ENCODE measurements at regions not wholly inside any gene's neighbourhood (a gene's known extent, or its start where the extent isn't known, plus 50 kb on each side); places are given as distances from the start of the nearest gene placed in this dataset.
A peak's percentile ranks its signal among the peaks of the same experiment; 100 is the strongest.

DNA sequence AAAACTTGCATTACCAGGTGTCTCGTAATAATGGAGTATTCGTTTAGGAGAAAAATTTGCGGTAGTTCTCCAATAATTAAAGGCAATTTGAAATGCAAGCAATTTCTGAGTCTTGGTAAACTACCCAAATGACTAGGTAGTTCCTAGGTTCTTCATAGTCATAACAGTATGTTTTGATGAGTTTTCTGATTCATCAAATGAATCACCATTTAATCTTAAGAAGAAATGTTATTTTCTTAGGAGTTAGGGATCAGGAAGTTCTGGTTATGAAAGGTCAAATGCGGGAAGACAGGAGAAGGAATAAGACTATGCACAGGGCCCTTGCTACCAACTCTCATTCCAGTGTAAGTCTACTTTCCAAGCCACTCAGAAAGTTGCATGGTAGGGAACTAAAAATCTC lies 221.5 kb upstream of the SOX9 start:
- Mint-ChIP-seq H3K4me1 (no peaks in the 10 kb centered on the region), H3K27me3 (no peaks in the 10 kb centered on the region), H3K36me3 (no peaks in the 10 kb centered on the region), H3K9me3 (peaks cover 0 to 13% (median 6%) of the 10 kb centered on the region in 7 donors), H3K4me3 (peak overlapping the region in 1 of 4 donors; percentile 38), H3K27ac (no peak overlapping the region)
- Histone ChIP-seq H3K27ac (ENCODE audit: insufficient read depth, low read length, poor library complexity, severe bottlenecking) (no peak overlapping the region), H3K27me3 (ENCODE audit: control insufficient read depth, insufficient read depth, low read length) (no peaks in the 10 kb centered on the region), H3K9me3 (ENCODE audit: control insufficient read depth in 2 of 2, low read length in 2 of 2) (no peaks in the 10 kb centered on the region), H3K36me3 (ENCODE audit: control insufficient read depth, insufficient read depth, low read length) (no peaks in the 10 kb centered on the region), H3K4me1 (ENCODE audit: control insufficient read depth, insufficient read depth, low read length, poor library complexity, severe bottlenecking) (no peaks in the 10 kb centered on the region), H3K4me3 (ENCODE audit: low read depth, low read length) (no peak overlapping the region)
- no peak for ATAC-seq (ENCODE audit: low read depth in 2 of 2)
- DNase-seq, result no peak

DNA sequence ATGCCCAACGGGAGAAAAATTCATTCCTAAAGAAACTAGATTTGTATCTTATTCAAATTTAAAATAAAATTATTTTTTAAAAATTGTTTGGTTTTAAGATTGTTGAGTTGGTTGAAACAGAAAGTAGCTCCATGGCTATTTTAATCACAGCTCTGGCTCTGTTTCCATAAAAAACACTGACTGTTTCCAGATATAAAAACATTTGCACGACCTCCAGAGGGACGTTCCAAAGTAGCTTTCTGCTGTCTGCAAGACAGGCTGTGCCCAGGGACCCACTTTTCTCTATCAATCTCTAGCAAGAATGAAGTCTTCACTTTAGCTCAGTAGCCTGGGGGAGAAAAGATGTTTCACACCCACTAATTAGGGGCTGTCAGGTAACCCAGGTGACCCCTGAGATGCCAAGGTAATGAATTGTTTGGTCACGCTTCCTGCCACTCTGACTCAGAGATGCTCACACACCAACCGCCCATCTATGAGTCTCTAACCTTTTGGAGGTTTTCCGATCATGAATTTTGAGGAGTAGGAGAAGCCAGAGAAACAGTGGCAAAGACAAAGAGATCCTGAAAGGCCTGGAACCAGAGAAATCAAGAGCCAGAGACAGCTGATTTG lies 220.1 kb upstream of the SOX9 start:
- Mint-ChIP-seq H3K27me3 (no peaks in the 10 kb centered on the region), H3K4me1 (no peaks in the 10 kb centered on the region), H3K27ac (no peak overlapping the region), H3K4me3 (no peak overlapping the region), H3K36me3 (no peaks in the 10 kb centered on the region), H3K9me3 (peaks cover 0 to 12% (median 4%) of the 10 kb centered on the region in 7 donors)
- Histone ChIP-seq H3K27ac (ENCODE audit: insufficient read depth, low read length, poor library complexity, severe bottlenecking) (no peak overlapping the region), H3K4me3 (ENCODE audit: low read depth, low read length) (no peak overlapping the region), H3K4me1 (ENCODE audit: control insufficient read depth, insufficient read depth, low read length, poor library complexity, severe bottlenecking) (no peaks in the 10 kb centered on the region), H3K36me3 (ENCODE audit: control insufficient read depth, insufficient read depth, low read length) (no peaks in the 10 kb centered on the region), H3K9me3 (ENCODE audit: control insufficient read depth in 2 of 2, low read length in 2 of 2) (no peaks in the 10 kb centered on the region), H3K27me3 (ENCODE audit: control insufficient read depth, insufficient read depth, low read length) (no peaks in the 10 kb centered on the region)
- DNase-seq (no peak), ATAC-seq (ENCODE audit: low read depth in 2 of 2) (no peak)

DNA sequence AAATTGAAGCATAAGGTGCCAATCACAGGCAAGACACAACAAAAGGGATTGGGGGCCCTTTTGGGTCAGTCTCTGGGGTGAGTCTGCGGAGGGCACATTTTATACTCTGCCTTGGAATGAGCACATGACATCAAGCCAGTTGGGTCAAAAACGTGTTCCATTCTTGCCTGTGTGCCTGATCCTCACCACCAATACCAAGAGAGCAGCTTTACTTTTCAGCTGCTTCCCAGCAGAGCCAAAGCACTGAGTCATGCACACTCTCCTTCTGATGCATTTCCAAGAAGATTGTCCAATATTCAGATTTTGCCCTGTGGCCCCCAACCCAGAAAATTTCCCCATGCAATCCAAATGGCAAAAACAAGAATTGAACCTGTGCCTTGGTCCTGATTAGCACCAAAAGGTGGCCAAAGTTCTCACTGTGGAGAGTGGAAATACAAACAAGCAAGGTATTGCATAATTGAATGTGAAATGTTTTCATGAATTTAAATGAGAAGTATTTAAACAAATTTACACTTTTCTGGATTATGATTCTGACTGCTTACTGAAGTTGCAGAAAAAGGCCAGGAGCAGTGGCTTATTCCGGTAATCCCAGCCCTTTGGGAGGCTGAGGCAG lies 217.8 kb upstream of the SOX9 start:
- no peaks in the 10 kb centered on the region for H3K27me3 Mint-ChIP-seq
- H3K4me1 Mint-ChIP-seq, result no peaks in the 10 kb centered on the region

DNA sequence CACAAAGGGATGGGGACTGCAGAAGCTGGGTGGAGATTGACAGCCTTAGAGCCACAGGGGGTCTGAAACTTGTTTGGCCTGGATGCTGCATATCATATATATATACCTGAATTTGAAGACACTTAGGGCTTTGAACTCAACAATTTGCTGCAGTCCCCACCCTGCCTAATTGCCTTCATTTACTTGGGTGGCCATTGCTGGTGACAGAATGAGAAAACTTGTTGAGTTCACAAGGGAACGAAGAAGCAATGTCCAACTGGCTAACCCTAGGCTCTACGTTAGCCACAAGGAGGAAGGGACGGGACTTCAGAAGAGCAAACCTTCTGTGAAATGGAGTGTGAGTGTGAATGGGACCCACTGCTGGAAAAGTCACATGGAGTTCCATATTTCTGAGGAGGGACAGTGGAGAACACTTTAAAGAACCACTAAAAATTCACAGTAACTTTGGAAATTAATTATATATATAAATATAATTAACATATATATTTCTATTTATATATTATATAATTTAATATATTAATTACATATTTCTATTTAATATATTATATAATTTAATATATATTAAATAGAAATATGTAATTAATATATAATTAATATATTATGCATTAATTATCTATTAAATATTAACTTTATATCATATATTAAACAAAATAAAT lies 215.3 kb upstream of the SOX9 start:
- Histone ChIP-seq H3K27ac (ENCODE audit: insufficient read depth, low read length, poor library complexity, severe bottlenecking) (no peak overlapping the region), H3K4me1 (ENCODE audit: control insufficient read depth, insufficient read depth, low read length, poor library complexity, severe bottlenecking) (no peaks in the 10 kb centered on the region), H3K4me3 (ENCODE audit: low read depth, low read length) (no peak overlapping the region), H3K9me3 (ENCODE audit: control insufficient read depth in 2 of 2, low read length in 2 of 2) (no peaks in the 10 kb centered on the region), H3K36me3 (ENCODE audit: control insufficient read depth, insufficient read depth, low read length) (no peaks in the 10 kb centered on the region), H3K27me3 (ENCODE audit: control insufficient read depth, insufficient read depth, low read length) (no peaks in the 10 kb centered on the region)
- Mint-ChIP-seq H3K9me3 (peaks cover 0 to 6% (median 1%) of the 10 kb centered on the region in 7 donors), H3K27ac (no peak overlapping the region), H3K27me3 (no peaks in the 10 kb centered on the region), H3K36me3 (no peaks in the 10 kb centered on the region), H3K4me1 (no peaks in the 10 kb centered on the region), H3K4me3 (no peak overlapping the region)
- ATAC-seq (ENCODE audit: low read depth in 2 of 2) (no peak), DNase-seq (no peak)

More for the DNA sequence above, 217.8 kb upstream of the SOX9 start:
- H3K9me3 ChIP-seq (ENCODE audit: control insufficient read depth in 2 of 2, low read length in 2 of 2), result no peaks in the 10 kb centered on the region
- DNase-seq (no peak), ATAC-seq (ENCODE audit: low read depth in 2 of 2) (no peak)
- H3K27me3 ChIP-seq (ENCODE audit: control insufficient read depth, insufficient read depth, low read length), result no peaks in the 10 kb centered on the region
- no peak overlapping the region for H3K4me3 ChIP-seq (ENCODE audit: low read depth, low read length)
- H3K9me3 Mint-ChIP-seq, result peaks cover 0 to 10% (median 1%) of the 10 kb centered on the region in 7 donors
- H3K36me3 ChIP-seq (ENCODE audit: control insufficient read depth, insufficient read depth, low read length), result no peaks in the 10 kb centered on the region
- H3K27ac ChIP-seq (ENCODE audit: insufficient read depth, low read length, poor library complexity, severe bottlenecking), result no peak overlapping the region
- H3K36me3 Mint-ChIP-seq, result no peaks in the 10 kb centered on the region
- no peaks in the 10 kb centered on the region for H3K4me1 ChIP-seq (ENCODE audit: control insufficient read depth, insufficient read depth, low read length, poor library complexity, severe bottlenecking)
- no peak overlapping the region for H3K27ac Mint-ChIP-seq
- H3K4me3 Mint-ChIP-seq, result no peak overlapping the region

DNA sequence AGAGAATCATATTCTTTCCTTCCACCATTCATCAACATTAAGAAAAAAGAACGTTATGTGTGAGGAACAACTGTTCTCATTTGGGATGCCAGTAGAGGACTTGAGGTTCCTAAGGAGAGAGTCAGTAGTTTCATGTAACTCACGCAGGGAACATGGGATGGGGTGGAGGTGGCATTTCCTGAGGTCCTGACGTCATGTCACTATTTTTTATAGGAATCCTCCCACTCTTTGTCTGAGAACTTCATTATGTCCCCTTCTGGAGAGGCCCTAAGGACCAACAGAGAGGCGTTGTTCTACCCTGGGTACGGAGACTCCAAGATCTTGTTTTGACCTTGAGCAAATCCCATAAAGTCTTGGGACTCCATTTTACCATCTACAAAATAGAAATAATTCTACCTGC lies 211.7 kb upstream of the SOX9 start:
- no peaks in the 10 kb centered on the region for H3K4me1 Mint-ChIP-seq

DNA sequence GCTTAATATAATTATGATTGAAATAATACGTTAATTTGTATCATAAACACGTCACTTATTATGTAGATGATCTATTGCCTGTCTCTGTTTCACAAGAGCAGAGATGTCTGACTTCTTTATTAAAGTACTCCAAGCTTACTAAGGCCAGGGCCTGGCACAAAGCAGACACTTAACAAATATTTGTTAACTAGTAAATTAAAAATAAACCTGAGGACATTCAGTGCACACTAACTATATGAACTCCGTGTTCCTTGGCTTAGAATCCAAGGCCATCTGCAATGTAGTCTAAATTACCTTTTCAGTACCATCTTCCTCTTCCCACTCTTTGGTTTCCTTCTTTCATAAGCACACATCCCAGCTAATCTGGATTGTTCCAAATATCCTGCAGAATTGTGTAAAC lies 210.8 kb upstream of the SOX9 start:
- H3K27ac Mint-ChIP-seq, result no peak overlapping the region

More for the DNA sequence above, 211.7 kb upstream of the SOX9 start:
- Histone ChIP-seq H3K36me3 (ENCODE audit: control insufficient read depth, insufficient read depth, low read length) (no peaks in the 10 kb centered on the region), H3K4me1 (ENCODE audit: control insufficient read depth, insufficient read depth, low read length, poor library complexity, severe bottlenecking) (no peaks in the 10 kb centered on the region), H3K4me3 (ENCODE audit: low read depth, low read length) (no peak overlapping the region), H3K9me3 (ENCODE audit: control insufficient read depth in 2 of 2, low read length in 2 of 2) (no peaks in the 10 kb centered on the region), H3K27ac (ENCODE audit: insufficient read depth, low read length, poor library complexity, severe bottlenecking) (no peak overlapping the region), H3K27me3 (ENCODE audit: control insufficient read depth, insufficient read depth, low read length) (no peaks in the 10 kb centered on the region)
- Mint-ChIP-seq H3K36me3 (no peaks in the 10 kb centered on the region), H3K27ac (no peak overlapping the region), H3K27me3 (peaks cover 4% of the 10 kb centered on the region), H3K4me3 (no peak overlapping the region), H3K9me3 (peaks cover 0 to 5% (median 1%) of the 10 kb centered on the region in 7 donors)
- ATAC-seq (ENCODE audit: low read depth in 2 of 2) (no peak), DNase-seq (no peak)

DNA sequence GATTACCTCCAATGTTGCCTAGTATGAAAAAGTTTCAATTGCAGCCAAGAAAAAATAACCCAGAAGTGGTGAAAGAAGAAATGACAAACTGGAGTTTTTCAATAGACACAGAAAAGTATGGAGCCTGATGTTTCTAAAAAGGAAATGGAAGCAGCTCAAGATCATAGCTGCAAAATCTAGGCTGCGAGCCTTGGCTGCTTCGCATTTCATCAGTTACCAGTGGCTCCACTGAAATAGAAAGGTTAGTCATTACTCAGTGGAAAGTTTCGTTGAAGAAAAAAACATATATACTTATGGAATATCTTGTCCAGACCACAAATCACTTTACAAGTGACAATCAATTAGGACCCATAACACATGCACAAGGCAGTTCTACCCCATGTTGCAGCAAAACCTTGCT lies 206.8 kb upstream of the SOX9 start:
- Mint-ChIP-seq H3K4me3 (no peak overlapping the region), H3K27ac (no peak overlapping the region), H3K4me1 (no peaks in the 10 kb centered on the region), H3K9me3 (peaks cover 0 to 7% (median 3%) of the 10 kb centered on the region in 7 donors), H3K27me3 (peaks cover 4% of the 10 kb centered on the region), H3K36me3 (no peaks in the 10 kb centered on the region)
- no peaks in the 10 kb centered on the region for H3K36me3 ChIP-seq (ENCODE audit: control insufficient read depth, insufficient read depth, low read length)
- no peak overlapping the region for H3K27ac ChIP-seq (ENCODE audit: insufficient read depth, low read length, poor library complexity, severe bottlenecking)
- H3K4me1 ChIP-seq (ENCODE audit: control insufficient read depth, insufficient read depth, low read length, poor library complexity, severe bottlenecking), result no peaks in the 10 kb centered on the region
- H3K27me3 ChIP-seq (ENCODE audit: control insufficient read depth, insufficient read depth, low read length), result no peaks in the 10 kb centered on the region
- ATAC-seq (ENCODE audit: low read depth in 2 of 2) (no peak), DNase-seq (no peak)
- no peak overlapping the region for H3K4me3 ChIP-seq (ENCODE audit: low read depth, low read length)
- H3K9me3 ChIP-seq (ENCODE audit: control insufficient read depth in 2 of 2, low read length in 2 of 2), result peaks cover 0 to 2% of the 10 kb centered on the region in 2 experiments

More for the DNA sequence above, 210.8 kb upstream of the SOX9 start:
- H3K9me3 Mint-ChIP-seq, result peaks cover 0 to 5% (median 1%) of the 10 kb centered on the region in 7 donors
- H3K4me3 Mint-ChIP-seq, result no peak overlapping the region
- ATAC-seq (ENCODE audit: low read depth in 2 of 2), result no peak
- H3K9me3 ChIP-seq (ENCODE audit: control insufficient read depth in 2 of 2, low read length in 2 of 2), result no peaks in the 10 kb centered on the region
- no peak overlapping the region for H3K27ac ChIP-seq (ENCODE audit: insufficient read depth, low read length, poor library complexity, severe bottlenecking)
- H3K27me3 ChIP-seq (ENCODE audit: control insufficient read depth, insufficient read depth, low read length), result no peaks in the 10 kb centered on the region
- H3K4me1 ChIP-seq (ENCODE audit: control insufficient read depth, insufficient read depth, low read length, poor library complexity, severe bottlenecking), result no peaks in the 10 kb centered on the region
- H3K36me3 Mint-ChIP-seq, result no peaks in the 10 kb centered on the region
- peaks cover 4% of the 10 kb centered on the region for H3K27me3 Mint-ChIP-seq
- DNase-seq, result no peak
- H3K4me3 ChIP-seq (ENCODE audit: low read depth, low read length), result no peak overlapping the region
- H3K36me3 ChIP-seq (ENCODE audit: control insufficient read depth, insufficient read depth, low read length), result no peaks in the 10 kb centered on the region
- no peaks in the 10 kb centered on the region for H3K4me1 Mint-ChIP-seq
